HL-60 (cell line): ENCODE measurements at regions not wholly inside any gene's neighbourhood (a gene's known extent, or its start where the extent isn't known, plus 50 kb on each side); places are given as distances from the start of the nearest gene placed in this dataset.

ENCODE experiments used
- DNase-seq, 2 experiments: peaks; one replicate each; pipeline ENCODE4 v3.0.0-alpha.2; 2010 to 2020; ENCODE audit warnings: low read depth in 1 of 2, low spot score in 1 of 2
- H3K27ac ChIP-seq: fragments of 250-450 bp; sonication (Bioruptor Pico); replicated peaks from 2 replicates; pipeline ENCODE4 v1.5.1; 2020; ENCODE audit warnings: mild to moderate bottlenecking, moderate library complexity
- H3K27me3 ChIP-seq: fragments of 250-450 bp; sonication (Bioruptor Pico); 2 replicates; pipeline ENCODE4 v1.5.1; 2021; ENCODE audit warnings: mild to moderate bottlenecking, moderate library complexity; ENCODE audit not compliant: insufficient read depth, poor library complexity, severe bottlenecking
- H3K4me3 ChIP-seq: replicated peaks from 2 replicates; pipeline ENCODE4 v1.5.1; 2011; ENCODE audit warnings: mild to moderate bottlenecking, control low read depth, low read length; ENCODE audit not compliant: insufficient read depth
- CTCF ChIP-seq: IDR thresholded peaks from one replicate; pipeline ENCODE4 v1.5.1; 2011; ENCODE audit warnings: low read length, control low read depth, inconsistent platforms; ENCODE audit not compliant: insufficient read depth
- GABPA ChIP-seq: IDR thresholded peaks from 2 replicates; pipeline ENCODE4 v1.6.1; 2012; ENCODE audit warnings: low read depth
- POLR2AphosphoS5 ChIP-seq: IDR thresholded peaks from 2 replicates; pipeline ENCODE4 v1.6.1; 2012; ENCODE audit warnings: low read depth
- REST ChIP-seq: IDR thresholded peaks from 2 replicates; pipeline ENCODE4 v1.6.1; 2012; ENCODE audit warnings: low read depth; ENCODE audit not compliant: insufficient replicate concordance
- SPI1 ChIP-seq: IDR thresholded peaks from 2 replicates; pipeline ENCODE4 v1.6.1; 2012; ENCODE audit warnings: low read depth, mild to moderate bottlenecking, borderline replicate concordance

GRCh38 chr16:75780669-75781068 is 54.4 kb upstream of the CPHXL start:
- TF ChIP-seq GABPA (no peak), POLR2AphosphoS5 (no peak), CTCF (no peak), SPI1 (no peak), REST (no peak)
- no peak for DNase-seq
- Histone ChIP-seq H3K4me3 (no peak overlapping the region), H3K27ac (no peak overlapping the region), H3K27me3 (peaks cover 11% of the 10 kb centered on the region)

- H3K27me3 ChIP-seq: peaks cover 11% of the 10 kb centered on the region
- no peak for TF ChIP-seq GABPA
- no peak for TF ChIP-seq POLR2AphosphoS5
- TF ChIP-seq REST: no peak
- no peak for TF ChIP-seq SPI1
- no peak for TF ChIP-seq CTCF
- H3K27ac ChIP-seq: no peak overlapping the region
- DNase-seq: no peak
- H3K4me3 ChIP-seq: no peak overlapping the region
Measured at GRCh38 chr16:75781683-75782343, 55.5 kb upstream of the CPHXL start.

GRCh38 chr16:75787440-75787839 is 61.1 kb upstream of the CPHXL start:
- DNase-seq: no peak
- Histone ChIP-seq H3K27me3 (peaks cover 9% of the 10 kb centered on the region), H3K4me3 (no peak overlapping the region), H3K27ac (no peak overlapping the region)
- no peak for TF ChIP-seq SPI1
- TF ChIP-seq GABPA: no peak
- no peak for TF ChIP-seq CTCF
- TF ChIP-seq REST: no peak
- TF ChIP-seq POLR2AphosphoS5: no peak
